Uterus (tissue), 3 donors: ENCODE measurements at regions not wholly inside any gene's neighbourhood (a gene's known extent, or its start where the extent isn't known, plus 50 kb on each side); places are given as distances from the start of the nearest gene placed in this dataset.
"Not testable (repeated sequence)": the region's sequence is repeated elsewhere in the genome, so short reads cannot be mapped to it uniquely, and the experiment has no call there.

Experiments
- DNase-seq, 2 donors: peaks; one replicate each; pipeline ENCODE4 v3.0.0-alpha.2; 2019 to 2020
- H3K27ac ChIP-seq, 2 donors: fragments of 200-600 bp; sonication (generic); 1 replicate in 1 of 2; 2 replicates in 1 of 2; pipeline ENCODE4 v1.5.1; 2016 to 2018
- H3K27me3 ChIP-seq, 2 donors: fragments of 200-600 bp; sonication (generic); one replicate each; pipeline ENCODE4 v1.5.1; 2018 to 2019; ENCODE audit warnings: control low read depth in 1 of 2
- H3K36me3 ChIP-seq, 2 donors: fragments of 200-600 bp; sonication (generic); one replicate each; pipeline ENCODE4 v1.5.1; 2019; ENCODE audit warnings: control low read depth in 1 of 2
- H3K4me1 ChIP-seq, 2 donors: fragments of 200-600 bp; sonication (generic); one replicate each; pipeline ENCODE4 v1.5.1; 2018 to 2019; ENCODE audit warnings: control low read depth in 1 of 2
- H3K4me3 ChIP-seq, 2 donors: fragments of 200-600 bp; sonication (generic); 1 replicate in 1 of 2; 2 replicates in 1 of 2; pipeline ENCODE4 v1.5.1; 2018 to 2019; ENCODE audit warnings: mild to moderate bottlenecking in 1 of 2
- H3K9me3 ChIP-seq, 2 donors: fragments of 200-600 bp; sonication (generic); one replicate each; pipeline ENCODE4 v1.5.1; 2019; ENCODE audit warnings: control low read depth in 1 of 2
- CTCF ChIP-seq, 4 experiments: fragments of 200-600 bp in 2 of 4; fragments of 450-650 bp in 2 of 4; sonication (generic) in 2 of 4; IDR thresholded peaks; one replicate each; pipeline ENCODE4 v1.5.1; 2016 to 2019; ENCODE audit warnings: antibody characterized with exemption in 4 of 4, mild to moderate bottlenecking in 2 of 4, moderate library complexity in 1 of 4
- POLR2A ChIP-seq, 2 donors: fragments of 450-650 bp; IDR thresholded peaks; one replicate each; pipeline ENCODE4 v1.6.1; 2016; ENCODE audit warnings: antibody characterized with exemption in 2 of 2, mild to moderate bottlenecking in 1 of 2, moderate library complexity in 1 of 2
- intact Hi-C: fragments of 100-400 bp; cut with DNase I; formaldehyde crosslinking; loops from one replicate; pipeline ENCODE4 v1.15.1; 2023; ENCODE audit warnings: low total_unique reads
- donor health status: DM: yes; HTN: yes; CAD: no.

- TF ChIP-seq CTCF (IDR thresholded peaks at IDR 0.05) (no peak), POLR2A (IDR thresholded peaks at IDR 0.05) (no peak)
- Histone ChIP-seq H3K4me3 (no peak overlapping the region), H3K27ac (no peak overlapping the region), H3K36me3 (no peaks in the 10 kb centered on the region), H3K9me3 (no peaks in the 10 kb centered on the region), H3K4me1 (no peaks in the 10 kb centered on the region), H3K27me3 (no peaks in the 10 kb centered on the region)
- intact Hi-C loops: no loop called here
- no peak for DNase-seq
Measured at GRCh38 chr16:88132836-88133506, 181.7 kb downstream of the BANP start.

GRCh38 chr16:88133507-88133843 is 182.2 kb downstream of the BANP start:
- H3K36me3 ChIP-seq: no peaks in the 10 kb centered on the region
- no peak overlapping the region for H3K4me3 ChIP-seq
- H3K27me3 ChIP-seq: no peaks in the 10 kb centered on the region
- no peak for TF ChIP-seq CTCF (IDR thresholded peaks at IDR 0.05)
- TF ChIP-seq POLR2A (IDR thresholded peaks at IDR 0.05): no peak
- DNase-seq: no peak
- intact Hi-C loops: no loop called here
- no peak overlapping the region for H3K27ac ChIP-seq
- no peaks in the 10 kb centered on the region for H3K4me1 ChIP-seq
- no peaks in the 10 kb centered on the region for H3K9me3 ChIP-seq

GRCh38 chr16:88134172-88134898 is 183.1 kb downstream of the BANP start:
- intact Hi-C loops, H3K27ac ChIP-seq, DNase-seq, H3K4me1 ChIP-seq, H3K27me3 ChIP-seq, H3K9me3 ChIP-seq, H3K4me3 ChIP-seq, H3K36me3 ChIP-seq: not testable (repeated sequence)

- H3K4me1 ChIP-seq, H3K27me3 ChIP-seq, H3K27ac ChIP-seq, DNase-seq, H3K4me3 ChIP-seq, H3K9me3 ChIP-seq, intact Hi-C loops, H3K36me3 ChIP-seq: not testable (repeated sequence)
Measured at GRCh38 chr16:88134899-88135682, 183.9 kb downstream of the BANP start.

- DNase-seq, H3K9me3 ChIP-seq, intact Hi-C loops, H3K4me1 ChIP-seq, H3K36me3 ChIP-seq, H3K4me3 ChIP-seq, H3K27me3 ChIP-seq, H3K27ac ChIP-seq: not testable (repeated sequence)
Measured at GRCh38 chr16:88136211-88136713, 185.0 kb downstream of the BANP start.

- DNase-seq, H3K27ac ChIP-seq, H3K4me1 ChIP-seq, intact Hi-C loops, H3K27me3 ChIP-seq, H3K4me3 ChIP-seq, H3K36me3 ChIP-seq, H3K9me3 ChIP-seq: not testable (repeated sequence)
Measured at GRCh38 chr16:88136939-88137338, 185.7 kb downstream of the BANP start.

- H3K27ac ChIP-seq, DNase-seq, H3K27me3 ChIP-seq, intact Hi-C loops, H3K4me3 ChIP-seq, H3K9me3 ChIP-seq, H3K36me3 ChIP-seq, H3K4me1 ChIP-seq: not testable (repeated sequence)
Measured at GRCh38 chr16:88139141-88139540, 187.9 kb downstream of the BANP start.

- DNase-seq, H3K27me3 ChIP-seq, H3K4me3 ChIP-seq, H3K36me3 ChIP-seq, H3K27ac ChIP-seq, H3K9me3 ChIP-seq, H3K4me1 ChIP-seq, intact Hi-C loops: not testable (repeated sequence)
Measured at GRCh38 chr16:88140195-88140594, 189.0 kb downstream of the BANP start.
